ENCODE measurements at regions not wholly inside any gene's neighbourhood (a gene's known extent, or its start where the extent isn't known, plus 50 kb on each side); places are given as distances from the start of the nearest gene placed in this dataset.

GRCh38 chr16:6642271-6642670, 690.4 kb upstream of the RBFOX1 start:
- no peak for DNase-seq
- Histone ChIP-seq H3K27ac (ENCODE audit: low read depth in 1 of 2, low read length in 1 of 2) (no peak overlapping the region), H3K27me3 (ENCODE audit: control insufficient read depth in 3 of 3, insufficient read depth in 3 of 3, low read length in 2 of 3) (peaks cover 0 to 21% (median 4%) of the 10 kb centered on the region in 3 donors), H3K36me3 (ENCODE audit: control insufficient read depth in 4 of 4, insufficient read depth in 4 of 4, low read length in 4 of 4) (no peaks in the 10 kb centered on the region), H3K4me1 (ENCODE audit: control insufficient read depth in 5 of 5, insufficient read depth in 5 of 5, low read length in 5 of 5) (no peaks in the 10 kb centered on the region), H3K9ac (ENCODE audit: insufficient read depth in 1 of 2, low read length in 2 of 2) (no peak overlapping the region), H3K9me3 (ENCODE audit: control insufficient read depth in 4 of 4, insufficient read depth in 3 of 4, low read length in 3 of 4) (no peaks in the 10 kb centered on the region), H3K4me3 (no peak overlapping the region)
- ATAC-seq (ENCODE audit: insufficient read depth, low FRiP score) = no peak
- no peak for TF ChIP-seq CTCF (IDR thresholded peaks at IDR 0.05; ENCODE audit: control extremely low read depth, extremely low read depth)
- 12 to 16% methylated on average over 9 of the region's 9 CpGs for WGBS, 2 donors

GRCh38 chr16:6641091-6641490, 691.6 kb upstream of the RBFOX1 start:
- peak in 2 of 3 donors; percentile 15 to 19 for DNase-seq
- Histone ChIP-seq H3K9me3 (ENCODE audit: control insufficient read depth in 4 of 4, insufficient read depth in 3 of 4, low read length in 3 of 4) (no peaks in the 10 kb centered on the region), H3K4me3 (no peak overlapping the region), H3K4me1 (ENCODE audit: control insufficient read depth in 5 of 5, insufficient read depth in 5 of 5, low read length in 5 of 5) (no peaks in the 10 kb centered on the region), H3K9ac (ENCODE audit: insufficient read depth in 1 of 2, low read length in 2 of 2) (no peak overlapping the region), H3K36me3 (ENCODE audit: control insufficient read depth in 4 of 4, insufficient read depth in 4 of 4, low read length in 4 of 4) (no peaks in the 10 kb centered on the region), H3K27me3 (ENCODE audit: control insufficient read depth in 3 of 3, insufficient read depth in 3 of 3, low read length in 2 of 3) (peaks cover 0 to 13% (median 4%) of the 10 kb centered on the region in 3 donors), H3K27ac (ENCODE audit: low read depth in 1 of 2, low read length in 1 of 2) (no peak overlapping the region)
- no peak for TF ChIP-seq CTCF (IDR thresholded peaks at IDR 0.05; ENCODE audit: control extremely low read depth, extremely low read depth)
- ATAC-seq (ENCODE audit: insufficient read depth, low FRiP score) = no peak
- 59 to 73% methylated on average over 10 of the region's 10 CpGs for WGBS, 2 donors

GRCh38 chr16:6636457-6636856, 696.2 kb upstream of the RBFOX1 start:
- Histone ChIP-seq H3K27ac (ENCODE audit: low read depth in 1 of 2, low read length in 1 of 2) (no peak overlapping the region), H3K27me3 (ENCODE audit: control insufficient read depth in 3 of 3, insufficient read depth in 3 of 3, low read length in 2 of 3) (no peaks in the 10 kb centered on the region), H3K4me3 (no peak overlapping the region), H3K9me3 (ENCODE audit: control insufficient read depth in 4 of 4, insufficient read depth in 3 of 4, low read length in 3 of 4) (no peaks in the 10 kb centered on the region), H3K9ac (ENCODE audit: insufficient read depth in 1 of 2, low read length in 2 of 2) (no peak overlapping the region), H3K4me1 (ENCODE audit: control insufficient read depth in 5 of 5, insufficient read depth in 5 of 5, low read length in 5 of 5) (no peaks in the 10 kb centered on the region), H3K36me3 (ENCODE audit: control insufficient read depth in 4 of 4, insufficient read depth in 4 of 4, low read length in 4 of 4) (no peaks in the 10 kb centered on the region)
- TF ChIP-seq CTCF (IDR thresholded peaks at IDR 0.05; ENCODE audit: control extremely low read depth, extremely low read depth) = no peak
- no peak for DNase-seq
- WGBS, 2 donors = 84 to 89% methylated on average over 4 of the region's 4 CpGs
- ATAC-seq (ENCODE audit: insufficient read depth, low FRiP score) = no peak

GRCh38 chr16:6634151-6634550, 698.5 kb upstream of the RBFOX1 start:
- ATAC-seq (ENCODE audit: insufficient read depth, low FRiP score) = no peak
- H3K9me3 ChIP-seq (ENCODE audit: control insufficient read depth in 4 of 4, insufficient read depth in 3 of 4, low read length in 3 of 4) = no peaks in the 10 kb centered on the region
- H3K27me3 ChIP-seq (ENCODE audit: control insufficient read depth in 3 of 3, insufficient read depth in 3 of 3, low read length in 2 of 3) = no peaks in the 10 kb centered on the region
- TF ChIP-seq CTCF (IDR thresholded peaks at IDR 0.05; ENCODE audit: control extremely low read depth, extremely low read depth) = no peak
- no peak overlapping the region for H3K4me3 ChIP-seq
- no peak overlapping the region for H3K27ac ChIP-seq (ENCODE audit: low read depth in 1 of 2, low read length in 1 of 2)
- 80 to 87% methylated on average over 3 of the region's 3 CpGs for WGBS, 2 donors
- no peaks in the 10 kb centered on the region for H3K36me3 ChIP-seq (ENCODE audit: control insufficient read depth in 4 of 4, insufficient read depth in 4 of 4, low read length in 4 of 4)
- no peak overlapping the region for H3K9ac ChIP-seq (ENCODE audit: insufficient read depth in 1 of 2, low read length in 2 of 2)
- H3K4me1 ChIP-seq (ENCODE audit: control insufficient read depth in 5 of 5, insufficient read depth in 5 of 5, low read length in 5 of 5) = no peaks in the 10 kb centered on the region
- no peak for DNase-seq

Measured in lung (tissue), 11 donors.